Mesodermal cell (in vitro differentiated cells): ENCODE measurements at regions not wholly inside any gene's neighbourhood (a gene's known extent, or its start where the extent isn't known, plus 50 kb on each side); places are given as distances from the start of the nearest gene placed in this dataset.
"Not testable (repeated sequence)": the region's sequence is repeated elsewhere in the genome, so short reads cannot be mapped to it uniquely, and the experiment has no call there.

Source experiments
- H3K27ac ChIP-seq: 2 replicates; pipeline ENCODE4 v1.7.0; 2013; ENCODE audit warnings: mild to moderate bottlenecking, low read depth, low read length, moderate library complexity; ENCODE audit not compliant: severe bottlenecking
- H3K36me3 ChIP-seq: 2 replicates; pipeline ENCODE4 v1.7.1; 2013; ENCODE audit warnings: mild to moderate bottlenecking, low read length, moderate library complexity; ENCODE audit not compliant: control insufficient read depth, insufficient read depth
- H3K4me1 ChIP-seq: one replicate; pipeline ENCODE4 v1.7.1; 2013; ENCODE audit warnings: mild to moderate bottlenecking, low read length; ENCODE audit not compliant: insufficient read depth, control insufficient read depth, poor library complexity, severe bottlenecking
- H3K4me3 ChIP-seq: 2 replicates; pipeline ENCODE4 v1.7.0; 2013; ENCODE audit warnings: low read length, control low read depth, mild to moderate bottlenecking; ENCODE audit not compliant: insufficient read depth, poor library complexity, severe bottlenecking; ENCODE audit errors: extremely low read depth
- H3K9me3 ChIP-seq: 2 replicates; pipeline ENCODE4 v1.7.1; 2013; ENCODE audit warnings: mild to moderate bottlenecking, low read length, moderate library complexity; ENCODE audit not compliant: control insufficient read depth
- whole genome bisulfite sequencing, 2 experiments: methylation state at CpG; one replicate each; pipeline ENCODE4 v1.1.5; 2013; ENCODE audit warnings: missing lambda C conversion rate in 2 of 2; ENCODE audit not compliant: insufficient coverage in 2 of 2; 5-methylcytosine and 5-hydroxymethylcytosine counted together

GRCh38 chrX:454514-454913, 67.8 kb upstream of the PPP2R3B start:
- H3K36me3 ChIP-seq, H3K9me3 ChIP-seq, H3K4me3 ChIP-seq, H3K27ac ChIP-seq, H3K4me1 ChIP-seq: not testable (repeated sequence)
- 97 to 100% methylated on average over 2 to 5 of the region's 7 CpGs for WGBS, 2 experiments

- Histone ChIP-seq H3K36me3 (no peaks in the 10 kb centered on the region), H3K9me3 (no peaks in the 10 kb centered on the region), H3K27ac (no peak overlapping the region), H3K4me1 (no peaks in the 10 kb centered on the region), H3K4me3 (no peak overlapping the region)
- 70 to 84% methylated on average over 7 to 8 of the region's 8 CpGs for WGBS, 2 experiments
Observed at GRCh38 chrX:455199-455598, 68.5 kb upstream of the PPP2R3B start.

GRCh38 chrX:455673-456072, 69.0 kb upstream of the PPP2R3B start:
- H3K9me3 ChIP-seq, result no peaks in the 10 kb centered on the region
- no peak overlapping the region for H3K27ac ChIP-seq
- no peaks in the 10 kb centered on the region for H3K36me3 ChIP-seq
- 63 to 65% methylated on average over 4 to 6 of the region's 9 CpGs for WGBS, 2 experiments
- H3K4me3 ChIP-seq, result no peak overlapping the region
- H3K4me1 ChIP-seq, result no peaks in the 10 kb centered on the region

GRCh38 chrX:456146-456545, 69.4 kb upstream of the PPP2R3B start:
- Histone ChIP-seq H3K4me1 (no peaks in the 10 kb centered on the region), H3K9me3 (no peaks in the 10 kb centered on the region), H3K4me3 (no peak overlapping the region), H3K27ac (no peak overlapping the region), H3K36me3 (no peaks in the 10 kb centered on the region)

GRCh38 chrX:456551-457291, 70.0 kb upstream of the PPP2R3B start:
- 55 to 59% methylated on average over 3 to 4 of the region's 5 CpGs for WGBS, 2 experiments
- Histone ChIP-seq H3K4me3 (no peak overlapping the region), H3K27ac (no peak overlapping the region), H3K4me1 (no peaks in the 10 kb centered on the region), H3K36me3 (no peaks in the 10 kb centered on the region), H3K9me3 (no peaks in the 10 kb centered on the region)

- Histone ChIP-seq H3K4me1 (no peaks in the 10 kb centered on the region), H3K27ac (no peak overlapping the region), H3K9me3 (no peaks in the 10 kb centered on the region), H3K36me3 (no peaks in the 10 kb centered on the region), H3K4me3 (no peak overlapping the region)
- 71 to 78% methylated on average over 2 of the region's 2 CpGs for WGBS, 2 experiments
Observed at GRCh38 chrX:457292-457679, 70.6 kb upstream of the PPP2R3B start.

- Histone ChIP-seq H3K9me3 (no peaks in the 10 kb centered on the region), H3K4me3 (no peak overlapping the region), H3K4me1 (no peaks in the 10 kb centered on the region), H3K36me3 (no peaks in the 10 kb centered on the region), H3K27ac (no peak overlapping the region)
- 91% methylated on average over 17 to 19 of the region's 20 CpGs for WGBS, 2 experiments
Observed at GRCh38 chrX:458631-459061, 71.9 kb upstream of the PPP2R3B start.

- Histone ChIP-seq H3K4me3 (no peak overlapping the region), H3K27ac (no peak overlapping the region)
- 83 to 86% methylated on average over 13 to 18 of the region's 20 CpGs for WGBS, 2 experiments
Observed at GRCh38 chrX:459611-460010, 72.9 kb upstream of the PPP2R3B start.

GRCh38 chrX:460116-460515, 73.4 kb upstream of the PPP2R3B start:
- no peak overlapping the region for H3K4me3 ChIP-seq
- no peaks in the 10 kb centered on the region for H3K4me1 ChIP-seq
- H3K36me3 ChIP-seq, result no peaks in the 10 kb centered on the region
- no peak overlapping the region for H3K27ac ChIP-seq
- H3K9me3 ChIP-seq, result no peaks in the 10 kb centered on the region
- 88% methylated on average over 10 to 11 of the region's 11 CpGs for WGBS, 2 experiments

More at GRCh38 chrX:459611-460010, 72.9 kb upstream of the PPP2R3B start:
- H3K36me3 ChIP-seq, result no peaks in the 10 kb centered on the region
- no peaks in the 10 kb centered on the region for H3K9me3 ChIP-seq
- H3K4me1 ChIP-seq, result no peaks in the 10 kb centered on the region

- no peaks in the 10 kb centered on the region for H3K36me3 ChIP-seq
Observed at GRCh38 chrX:460823-461640, 74.3 kb upstream of the PPP2R3B start.

GRCh38 chrX:462853-463252, 76.1 kb upstream of the PPP2R3B start:
- Histone ChIP-seq H3K4me1 (no peaks in the 10 kb centered on the region), H3K9me3 (no peaks in the 10 kb centered on the region), H3K36me3 (no peaks in the 10 kb centered on the region), H3K27ac (no peak overlapping the region), H3K4me3 (no peak overlapping the region)
- WGBS, 2 experiments, result 88 to 90% methylated on average over 17 to 20 of the region's 21 CpGs

More at GRCh38 chrX:460823-461640, 74.3 kb upstream of the PPP2R3B start:
- Histone ChIP-seq H3K27ac (no peak overlapping the region), H3K9me3 (no peaks in the 10 kb centered on the region), H3K4me1 (no peaks in the 10 kb centered on the region), H3K4me3 (no peak overlapping the region)
- WGBS, 2 experiments, result 88 to 95% methylated on average over 40 of the region's 45 CpGs
